CD4-positive, alpha-beta T cell treated with Interleukin-4 for 1 hour (primary cell): ENCODE measurements at regions not wholly inside any gene's neighbourhood (a gene's known extent, or its start where the extent isn't known, plus 50 kb on each side); places are given as distances from the start of the nearest gene placed in this dataset.

Experiments used
- DNase-seq, 2 donors: peaks; one replicate each; pipeline ENCODE4 v3.0.0-alpha.2; 2020 to 2022

DNA sequence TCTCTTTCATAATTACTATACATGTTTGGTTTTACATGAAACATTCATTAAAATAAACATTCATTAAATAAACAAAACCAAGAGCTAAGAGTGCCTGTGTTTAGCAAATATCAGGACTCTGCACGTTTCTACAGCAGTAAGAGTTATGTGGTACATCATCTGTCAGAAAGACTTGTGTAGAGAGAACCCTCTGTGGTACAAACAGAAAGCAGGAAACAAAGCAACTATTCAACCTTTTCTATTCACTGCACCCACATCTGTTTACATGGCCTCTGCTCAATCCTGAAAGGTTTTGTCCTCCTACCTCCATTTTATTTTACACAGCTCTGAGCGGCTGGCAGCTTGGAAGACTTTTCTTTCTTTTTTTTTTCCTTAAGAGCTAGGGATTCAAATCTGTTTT is 90.7 kb upstream of the PCDH18 start:
- DNase-seq = no peak

- DNase-seq = no peak
Observed at GRCh38 chr4:137621056-137621455, 88.8 kb upstream of the PCDH18 start.

DNA sequence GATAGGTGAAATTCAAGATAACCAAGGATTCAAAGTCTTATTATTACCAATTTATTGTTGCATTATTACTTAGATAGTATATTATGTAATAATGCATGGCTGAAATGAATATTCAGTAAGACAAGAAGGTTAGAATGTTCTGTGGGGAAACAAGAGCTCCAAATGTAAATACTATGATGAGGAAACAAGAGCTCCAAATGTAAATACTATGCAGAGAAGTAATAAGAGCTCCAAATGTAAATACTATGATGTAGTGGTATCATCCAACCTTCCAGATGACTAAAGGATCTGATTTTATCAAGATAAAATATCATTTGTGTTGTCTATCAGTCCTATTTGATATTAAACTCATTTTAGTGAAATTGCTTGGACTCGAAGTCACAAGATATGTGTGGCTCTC is 82.2 kb upstream of the PCDH18 start:
- no peak for DNase-seq

DNA sequence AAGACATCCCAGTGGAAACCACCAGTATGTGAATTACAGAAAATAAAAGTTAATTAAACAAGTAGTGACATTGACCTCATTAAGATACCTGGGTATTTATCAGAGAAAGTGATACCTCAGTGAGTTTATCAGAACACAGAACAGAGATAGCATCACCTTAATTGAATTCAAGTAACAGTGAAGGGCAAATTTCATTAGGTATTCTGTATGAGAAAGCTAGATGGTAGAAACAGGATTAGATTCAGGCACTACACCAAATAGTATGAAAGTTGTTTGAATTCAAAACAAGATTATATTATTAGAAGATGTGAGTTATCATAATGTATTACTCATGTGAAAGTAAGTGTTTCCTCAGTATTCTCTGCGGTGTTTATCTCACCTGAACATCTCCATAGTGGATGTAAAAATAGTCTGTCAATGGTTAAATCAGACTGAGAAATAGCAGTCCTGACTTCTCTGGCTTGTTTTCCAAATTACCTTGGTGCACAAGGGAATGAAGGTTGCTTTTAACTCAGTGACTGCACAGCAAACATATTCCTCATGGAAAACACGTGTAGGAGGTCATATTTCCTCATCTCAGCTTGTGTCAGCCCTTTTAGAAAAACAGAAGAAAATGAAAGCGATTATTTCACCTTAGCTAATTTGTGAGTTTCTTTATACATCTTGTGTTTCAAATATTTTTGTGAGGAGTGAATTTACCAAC is 79.9 kb upstream of the PCDH18 start:
- DNase-seq = no peak

DNA sequence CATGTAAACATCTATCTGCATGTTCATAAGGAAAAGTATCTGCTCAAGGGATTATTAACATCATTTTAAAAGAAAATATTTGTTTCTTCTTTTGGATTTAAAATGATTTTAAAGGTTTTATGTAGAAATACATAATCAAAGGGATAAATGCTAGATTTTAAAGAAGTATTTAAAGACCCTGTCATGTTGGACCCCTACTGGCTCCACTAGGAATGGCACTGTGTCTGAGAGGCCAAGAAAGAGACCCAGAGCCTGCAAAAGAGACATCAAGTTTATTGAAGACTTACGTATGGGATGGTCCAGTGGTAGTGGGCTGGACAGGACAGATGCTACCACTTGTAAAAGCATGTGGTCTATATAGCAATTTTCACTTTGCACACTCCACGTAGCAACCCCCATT is 78.7 kb upstream of the PCDH18 start:
- DNase-seq = no peak

DNA sequence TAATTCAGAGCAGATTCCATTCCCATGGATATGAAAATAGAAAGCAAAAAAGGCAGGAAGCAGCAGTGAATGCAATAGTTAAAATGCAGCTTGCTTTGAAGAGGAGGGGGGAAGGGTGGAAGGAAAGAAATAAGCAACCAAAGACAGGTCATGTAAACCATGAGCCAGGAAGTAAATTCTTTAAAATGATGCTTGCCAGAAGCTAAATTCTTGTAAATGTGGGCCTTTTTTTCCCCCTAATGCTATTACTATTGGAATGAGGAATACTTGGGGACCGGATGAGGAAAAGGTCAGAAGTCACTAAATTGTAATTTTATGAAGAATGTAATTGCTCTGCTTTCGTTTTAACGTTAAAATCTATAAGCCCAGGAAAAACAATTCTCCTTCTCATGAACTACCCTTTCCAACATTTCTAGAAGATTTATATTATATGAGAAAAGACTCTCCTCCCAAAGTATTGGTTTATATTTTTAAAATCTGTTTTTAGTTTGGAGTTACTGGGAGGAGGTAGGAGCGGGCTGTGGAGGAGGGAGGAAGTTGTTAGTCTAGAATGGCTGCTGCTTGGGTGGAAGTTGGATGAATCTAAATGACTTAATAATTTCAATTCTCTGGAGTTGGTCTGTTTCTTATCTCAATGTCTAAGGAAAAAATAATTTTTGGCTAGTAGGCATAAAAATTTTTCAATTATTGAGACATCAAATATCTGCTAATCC is 77.6 kb upstream of the PCDH18 start:
- DNase-seq = no peak

DNA sequence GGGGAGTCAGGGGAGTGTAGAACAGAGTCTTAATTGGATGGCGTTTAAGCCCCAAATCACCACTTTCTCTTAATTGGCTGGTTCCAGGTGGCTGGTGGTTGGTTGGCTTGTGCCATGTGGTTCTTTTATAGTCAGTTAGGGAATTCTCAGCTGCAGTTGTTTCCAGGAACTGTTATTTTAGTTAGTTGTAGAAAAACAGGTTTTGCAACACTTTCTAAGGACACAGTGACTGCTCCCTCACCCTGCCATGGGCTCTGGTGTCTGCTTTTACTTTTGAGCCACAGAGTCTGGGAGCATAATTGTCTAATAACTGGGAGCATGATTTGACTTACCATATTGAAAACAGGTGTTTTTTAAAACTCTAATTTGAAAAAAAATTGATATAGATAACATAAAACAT is 75.8 kb upstream of the PCDH18 start:
- no peak for DNase-seq

DNA sequence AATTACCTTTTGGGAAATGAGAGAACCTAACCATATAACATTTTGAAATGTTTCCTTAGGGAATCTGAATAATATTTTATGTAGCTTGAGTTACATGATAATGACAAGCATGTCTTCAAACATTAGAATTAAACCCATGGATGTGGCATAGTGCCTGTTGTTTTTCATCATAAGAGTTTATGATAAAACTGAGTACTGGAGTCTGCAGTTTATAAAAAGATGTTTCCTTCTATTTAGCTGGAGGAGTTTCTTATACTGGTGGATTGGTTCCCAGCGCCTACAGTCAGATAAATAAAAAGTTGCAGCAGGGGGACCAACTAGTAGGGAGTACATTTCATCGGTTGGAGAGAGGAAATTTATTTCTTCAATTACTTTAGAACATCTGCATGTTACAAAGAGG is 70.1 kb upstream of the PCDH18 start:
- no peak for DNase-seq

DNA sequence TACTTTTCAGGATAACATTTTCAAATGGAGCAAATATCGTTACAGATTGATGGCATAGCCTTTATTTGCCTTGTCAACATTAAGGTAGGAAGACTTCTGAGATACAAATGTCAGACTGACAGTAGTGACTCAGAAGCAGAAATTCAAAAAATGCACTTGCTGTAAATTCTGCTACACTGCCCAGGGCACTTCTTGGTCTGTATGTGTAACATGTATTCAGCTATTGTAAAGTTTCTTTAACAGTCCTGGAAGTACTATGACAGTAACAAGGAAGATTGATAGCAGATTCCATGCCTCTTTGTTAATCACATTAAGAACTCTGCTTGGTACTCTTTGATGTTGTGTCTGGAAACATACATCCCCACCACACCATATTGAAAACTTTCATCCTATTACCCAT is 69.6 kb upstream of the PCDH18 start:
- no peak for DNase-seq

DNA sequence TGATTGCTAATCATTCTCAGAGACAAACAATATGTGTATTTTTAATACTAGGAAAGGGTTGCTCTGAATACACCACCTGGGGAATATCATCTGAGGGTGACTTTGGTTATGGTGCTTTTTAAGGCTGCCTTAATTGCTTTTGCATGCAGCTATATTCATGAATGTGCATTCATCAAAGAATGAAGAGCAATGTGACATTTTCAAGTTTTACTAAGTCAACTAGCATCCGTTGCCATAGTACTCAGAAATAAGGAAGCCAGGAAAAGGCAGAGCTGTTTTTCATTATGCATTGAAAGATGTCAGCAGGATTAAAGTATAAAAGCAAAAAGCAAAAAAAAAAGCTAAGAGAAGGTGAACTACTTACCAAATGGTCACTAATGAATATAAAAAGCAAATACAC is 67.4 kb upstream of the PCDH18 start:
- no peak for DNase-seq

DNA sequence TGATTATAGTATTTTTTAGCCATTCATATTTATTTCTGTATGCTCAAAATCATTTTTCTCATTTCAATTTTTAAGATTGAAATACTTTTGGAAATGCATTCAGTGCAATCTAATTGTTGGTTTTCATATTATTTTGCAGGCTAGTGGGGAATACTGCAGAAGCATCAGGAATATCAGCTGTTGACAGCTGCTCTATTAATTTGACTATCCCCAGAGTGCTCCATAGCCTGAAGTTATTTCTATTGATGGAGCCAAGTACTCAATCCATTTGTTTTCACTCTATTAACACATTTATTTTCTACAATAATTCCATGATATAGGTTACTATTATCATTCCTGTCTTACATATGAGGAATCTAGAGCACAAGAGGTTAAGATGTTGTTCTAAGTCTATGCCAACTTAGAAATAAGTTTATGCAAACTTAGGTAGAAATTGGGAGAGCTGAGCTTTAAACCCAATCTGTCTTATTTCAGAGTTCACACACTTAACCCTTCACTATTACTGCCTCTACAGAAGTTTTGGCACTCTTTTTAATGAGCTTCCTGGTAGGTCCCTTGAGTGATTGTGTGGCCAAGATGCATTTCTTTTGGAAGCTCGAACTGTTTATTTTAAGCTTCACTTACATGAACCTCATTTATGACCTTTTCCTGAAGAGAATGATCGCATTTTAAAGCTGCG is 65.6 kb upstream of the PCDH18 start:
- DNase-seq = no peak

DNA sequence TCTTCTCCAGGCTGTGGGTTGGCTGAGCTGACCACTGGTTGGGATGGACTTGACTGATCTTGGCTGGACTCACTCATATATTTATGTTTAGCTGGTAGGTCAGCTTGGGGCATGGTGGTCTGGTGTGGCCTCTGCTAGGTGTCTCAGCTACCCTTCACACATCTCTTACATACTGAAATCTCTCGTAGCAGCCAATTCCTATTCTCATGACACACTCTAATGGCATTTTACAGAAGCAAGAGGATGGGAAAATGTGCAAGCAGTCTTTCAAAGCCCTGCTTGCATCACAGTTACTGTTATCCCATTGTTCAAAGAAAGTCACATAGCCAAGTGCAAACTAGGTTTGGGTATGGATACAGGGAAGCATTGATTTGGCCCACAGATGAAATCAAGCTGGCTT is 55.5 kb upstream of the PCDH18 start:
- no peak for DNase-seq

GRCh38 chr4:137583671-137584070 is 51.4 kb upstream of the PCDH18 start:
- no peak for DNase-seq
